22Rv1 (cell line): ENCODE measurements at regions not wholly inside any gene's neighbourhood (a gene's known extent, or its start where the extent isn't known, plus 50 kb on each side); places are given as distances from the start of the nearest gene placed in this dataset.

Experiments used
- ZFX ChIP-seq: fragments of 450-650 bp; IDR thresholded peaks from 2 replicates; pipeline ENCODE4 v1.6.1; 2017; ENCODE audit warnings: antibody characterized with exemption, borderline replicate concordance
- TF ChIP-seq, protein P1 (sequence below): fragments of 450-650 bp; IDR thresholded peaks from 2 replicates; pipeline ENCODE4 v1.5.1; 2017; ENCODE audit warnings: mild to moderate bottlenecking

DNA sequence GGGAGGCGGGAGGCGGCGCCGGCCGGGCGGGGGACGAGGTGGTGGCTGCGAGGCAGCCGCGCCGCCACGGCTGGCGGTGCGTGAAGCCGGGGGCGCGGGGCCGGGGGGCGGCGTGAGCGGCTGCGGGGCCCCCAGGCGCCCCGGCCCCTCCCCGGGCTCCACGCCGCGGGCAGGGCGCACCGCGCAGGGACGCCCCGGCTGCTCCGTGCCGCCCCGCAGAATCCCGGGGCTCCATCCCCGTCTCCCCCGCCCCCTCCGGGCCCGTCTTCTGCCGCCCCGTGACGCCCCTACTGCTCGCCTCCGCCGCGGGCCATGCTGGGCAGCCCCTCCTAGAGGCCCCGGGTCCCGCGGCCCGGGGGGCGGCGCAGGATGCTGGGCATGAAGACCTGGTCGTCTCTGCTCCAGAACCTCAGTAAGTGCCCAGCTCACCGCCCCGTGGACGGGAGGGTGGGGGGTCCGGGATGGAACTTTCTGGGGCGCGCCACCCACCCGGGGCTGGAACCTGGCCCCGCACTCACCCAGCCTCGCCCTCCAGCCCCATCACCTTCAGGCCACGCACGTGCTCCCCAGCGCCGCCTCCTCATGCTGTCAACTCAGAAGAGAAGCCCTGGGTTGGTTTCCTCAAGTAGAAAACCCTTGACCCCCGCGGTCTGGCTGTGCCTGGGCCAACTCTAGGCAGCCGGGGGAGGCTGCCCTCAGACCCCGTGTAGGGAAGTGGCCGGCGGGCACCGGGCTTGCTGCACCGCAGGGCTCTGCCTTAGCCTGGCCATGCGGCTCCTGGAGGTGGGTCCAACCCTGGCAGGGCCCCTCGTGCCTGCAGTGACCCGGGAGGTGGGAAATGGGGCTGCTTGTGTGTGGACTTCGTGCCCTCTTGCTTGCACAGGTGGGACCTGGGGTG lies 150.2 kb upstream of the GSE1 start:
- TF ChIP-seq, protein P1, sequence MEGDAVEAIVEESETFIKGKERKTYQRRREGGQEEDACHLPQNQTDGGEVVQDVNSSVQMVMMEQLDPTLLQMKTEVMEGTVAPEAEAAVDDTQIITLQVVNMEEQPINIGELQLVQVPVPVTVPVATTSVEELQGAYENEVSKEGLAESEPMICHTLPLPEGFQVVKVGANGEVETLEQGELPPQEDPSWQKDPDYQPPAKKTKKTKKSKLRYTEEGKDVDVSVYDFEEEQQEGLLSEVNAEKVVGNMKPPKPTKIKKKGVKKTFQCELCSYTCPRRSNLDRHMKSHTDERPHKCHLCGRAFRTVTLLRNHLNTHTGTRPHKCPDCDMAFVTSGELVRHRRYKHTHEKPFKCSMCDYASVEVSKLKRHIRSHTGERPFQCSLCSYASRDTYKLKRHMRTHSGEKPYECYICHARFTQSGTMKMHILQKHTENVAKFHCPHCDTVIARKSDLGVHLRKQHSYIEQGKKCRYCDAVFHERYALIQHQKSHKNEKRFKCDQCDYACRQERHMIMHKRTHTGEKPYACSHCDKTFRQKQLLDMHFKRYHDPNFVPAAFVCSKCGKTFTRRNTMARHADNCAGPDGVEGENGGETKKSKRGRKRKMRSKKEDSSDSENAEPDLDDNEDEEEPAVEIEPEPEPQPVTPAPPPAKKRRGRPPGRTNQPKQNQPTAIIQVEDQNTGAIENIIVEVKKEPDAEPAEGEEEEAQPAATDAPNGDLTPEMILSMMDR, result no peak
- TF ChIP-seq ZFX, result no peak
